Loucy (cell line): ENCODE measurements at regions not wholly inside any gene's neighbourhood (a gene's known extent, or its start where the extent isn't known, plus 50 kb on each side); places are given as distances from the start of the nearest gene placed in this dataset.

Experiments
- H2AFZ ChIP-seq: fragments of 200-600 bp; sonication (generic); 2 replicates; pipeline ENCODE4 v1.6.0; 2016; ENCODE audit warnings: antibody characterized with exemption, mild to moderate bottlenecking, low read length, moderate library complexity
- H3F3A ChIP-seq: fragments of 200-600 bp; 2 replicates; pipeline ENCODE4 v1.6.0; 2016; ENCODE audit warnings: antibody characterized with exemption, low read depth, mild to moderate bottlenecking
- H3K27me3 ChIP-seq: fragments of 200-600 bp; sonication (generic); 2 replicates; pipeline ENCODE4 v1.6.1; 2014; ENCODE audit warnings: low read length, mild to moderate bottlenecking; ENCODE audit not compliant: insufficient read depth, poor library complexity, severe bottlenecking
- H3K36me3 ChIP-seq: fragments of 200-600 bp; sonication (generic); 2 replicates; pipeline ENCODE4 v1.6.1; 2016; ENCODE audit warnings: low read length; ENCODE audit not compliant: insufficient read depth
- H3K4me1 ChIP-seq: fragments of 200-600 bp; sonication (generic); 2 replicates; pipeline ENCODE4 v1.5.1; 2014; ENCODE audit warnings: low read length, mild to moderate bottlenecking; ENCODE audit not compliant: insufficient read depth, poor library complexity, severe bottlenecking
- H3K4me2 ChIP-seq: fragments of 200-600 bp; sonication (generic); 2 replicates; pipeline ENCODE4 v1.6.0; 2014; ENCODE audit warnings: antibody characterized with exemption, low read length, low read depth, mild to moderate bottlenecking; ENCODE audit not compliant: poor library complexity, severe bottlenecking
- H3K4me3 ChIP-seq: fragments of 200-600 bp; sonication (generic); 2 replicates; pipeline ENCODE4 v1.5.1; 2014; ENCODE audit warnings: low read length, mild to moderate bottlenecking, mixed read lengths; ENCODE audit not compliant: poor library complexity, severe bottlenecking
- H3K79me2 ChIP-seq: fragments of 200-600 bp; sonication (generic); 2 replicates; pipeline ENCODE4 v1.6.1; 2014; ENCODE audit warnings: low read length; ENCODE audit not compliant: insufficient read depth
- H3K9ac ChIP-seq: fragments of 200-600 bp; sonication (generic); 2 replicates; pipeline ENCODE4 v1.6.0; 2014; ENCODE audit warnings: mild to moderate bottlenecking, low read depth, low read length, moderate library complexity; ENCODE audit not compliant: poor library complexity, severe bottlenecking
- H3K9me2 ChIP-seq: fragments of 200-600 bp; sonication (generic); replicated peaks from 2 replicates; pipeline ENCODE4 v1.6.1; 2016; ENCODE audit warnings: low read depth, low read length, mixed read lengths
- H3K9me3 ChIP-seq: fragments of 200-600 bp; sonication (generic); 2 replicates; pipeline ENCODE4 v1.6.1; 2014; ENCODE audit warnings: mild to moderate bottlenecking, antibody characterized with exemption, low read length, low read depth; ENCODE audit not compliant: insufficient read depth
- H4K20me1 ChIP-seq: fragments of 200-600 bp; sonication (generic); 2 replicates; pipeline ENCODE4 v1.6.0; 2014; ENCODE audit warnings: antibody characterized with exemption, low read length, mild to moderate bottlenecking; ENCODE audit not compliant: insufficient read depth, poor library complexity, severe bottlenecking
- CTCF ChIP-seq: fragments of 200-600 bp; sonication (generic); conservative IDR thresholded peaks from 2 replicates; pipeline ENCODE4 v1.5.1; 2014; ENCODE audit warnings: mild to moderate bottlenecking, antibody characterized with exemption, low read length
- EZH2phosphoT487 ChIP-seq: fragments of 200-600 bp; IDR thresholded peaks from 2 replicates; pipeline ENCODE4 v1.6.1; 2018; ENCODE audit warnings: antibody characterized with exemption, mild to moderate bottlenecking, moderate library complexity, borderline replicate concordance

- Histone ChIP-seq H3K4me1 (peaks cover 43% of the 10 kb centered on the region), H3K9me3 (peaks cover 5% of the 10 kb centered on the region; the same call in 1 of the 2 replicates), H3K27me3 (no peaks in the 10 kb centered on the region), H2AFZ (peak overlapping the region; percentile 48; the same call in 1 of the 2 replicates), H4K20me1 (no peaks in the 10 kb centered on the region), H3K9ac (peak overlapping the region; percentile 77), H3K9me2 (no peaks in the 10 kb centered on the region), H3K4me2 (peak overlapping the region; percentile 86), H3K4me3 (peak overlapping the region; percentile 73), H3K79me2 (no peaks in the 10 kb centered on the region), H3K36me3 (no peaks in the 10 kb centered on the region), H3F3A (peaks cover 18% of the 10 kb centered on the region)
- TF ChIP-seq EZH2phosphoT487 (no peak), CTCF (no peak)
Measured at GRCh38 chr12:94769047-94769420, 118.7 kb upstream of the TMCC3 start.

GRCh38 chr12:94768398-94769046, 118.2 kb upstream of the TMCC3 start:
- no peaks in the 10 kb centered on the region for H3K27me3 ChIP-seq
- peak overlapping the region; percentile 77 for H3K9ac ChIP-seq
- H3K4me3 ChIP-seq = peak overlapping the region; percentile 73
- H3K9me2 ChIP-seq = no peaks in the 10 kb centered on the region
- H3K36me3 ChIP-seq = no peaks in the 10 kb centered on the region
- H2AFZ ChIP-seq = peak overlapping the region; percentile 48; the same call in 1 of the 2 replicates
- H3K4me2 ChIP-seq = peak overlapping the region; percentile 86
- peaks cover 18% of the 10 kb centered on the region for H3F3A ChIP-seq
- TF ChIP-seq CTCF (no peak), EZH2phosphoT487 (no peak)
- no peaks in the 10 kb centered on the region for H3K9me3 ChIP-seq
- H4K20me1 ChIP-seq = no peaks in the 10 kb centered on the region
- no peaks in the 10 kb centered on the region for H3K79me2 ChIP-seq
- peaks cover 43% of the 10 kb centered on the region for H3K4me1 ChIP-seq

GRCh38 chr12:94767956-94768355, 117.6 kb upstream of the TMCC3 start:
- Histone ChIP-seq H3K36me3 (no peaks in the 10 kb centered on the region), H3K79me2 (no peaks in the 10 kb centered on the region), H2AFZ (peak overlapping the region; percentile 48; the same call in 1 of the 2 replicates), H3K4me3 (peak overlapping the region; percentile 73), H3K9me3 (no peaks in the 10 kb centered on the region), H3K27me3 (no peaks in the 10 kb centered on the region), H3K9ac (peak overlapping the region; percentile 77), H3K4me2 (peak overlapping the region; percentile 86), H4K20me1 (no peaks in the 10 kb centered on the region), H3F3A (peaks cover 18% of the 10 kb centered on the region), H3K9me2 (no peaks in the 10 kb centered on the region), H3K4me1 (peaks cover 43% of the 10 kb centered on the region)
- no peak for TF ChIP-seq EZH2phosphoT487
- TF ChIP-seq CTCF = no peak
